ENCODE measurements at regions not wholly inside any gene's neighbourhood (a gene's known extent, or its start where the extent isn't known, plus 50 kb on each side); places are given as distances from the start of the nearest gene placed in this dataset.
"Not testable (repeated sequence)": the region's sequence is repeated elsewhere in the genome, so short reads cannot be mapped to it uniquely, and the experiment has no call there.

- Histone ChIP-seq H3K9ac (ENCODE audit: low read length) (no peak overlapping the region), H3K27ac (ENCODE audit: low read length) (no peak overlapping the region), H3K4me2 (ENCODE audit: low read depth, low read length, poor library complexity, severe bottlenecking) (no peak overlapping the region), H4K20me1 (ENCODE audit: insufficient read depth, low read depth, low read length) (no peaks in the 10 kb centered on the region), H3K4me3 (ENCODE audit: low read length) (no peak overlapping the region), H3K36me3 (ENCODE audit: insufficient read depth, low read length) (no peaks in the 10 kb centered on the region), H3K27me3 (ENCODE audit: low read length) (no peaks in the 10 kb centered on the region), H3K79me2 (ENCODE audit: low read length) (no peaks in the 10 kb centered on the region), H3K9me2 (replicated peaks; ENCODE audit: insufficient read depth, low read length) (no peaks in the 10 kb centered on the region), H2AFZ (ENCODE audit: low read length) (no peak overlapping the region), H3K9me3 (ENCODE audit: low read length) (no peaks in the 10 kb centered on the region), H3K4me1 (ENCODE audit: low read length) (no peaks in the 10 kb centered on the region)
- DNase-seq, result no peak
Measured at GRCh38 chr9:96107436-96107835, 194.5 kb downstream of the HSD17B3 start.

- Histone ChIP-seq H3K4me3 (ENCODE audit: low read length) (no peak overlapping the region), H3K4me2 (ENCODE audit: low read depth, low read length, poor library complexity, severe bottlenecking) (no peak overlapping the region), H4K20me1 (ENCODE audit: insufficient read depth, low read depth, low read length) (no peaks in the 10 kb centered on the region), H3K27me3 (ENCODE audit: low read length) (no peaks in the 10 kb centered on the region), H3K36me3 (ENCODE audit: insufficient read depth, low read length) (no peaks in the 10 kb centered on the region), H3K79me2 (ENCODE audit: low read length) (no peaks in the 10 kb centered on the region), H2AFZ (ENCODE audit: low read length) (no peak overlapping the region), H3K4me1 (ENCODE audit: low read length) (no peaks in the 10 kb centered on the region), H3K9me2 (replicated peaks; ENCODE audit: insufficient read depth, low read length) (no peaks in the 10 kb centered on the region), H3K27ac (ENCODE audit: low read length) (no peak overlapping the region), H3K9me3 (ENCODE audit: low read length) (no peaks in the 10 kb centered on the region), H3K9ac (ENCODE audit: low read length) (no peak overlapping the region)
- DNase-seq, result no peak
Measured at GRCh38 chr9:96100385-96101300, 201.3 kb downstream of the HSD17B3 start.

- not testable (repeated sequence) for H3K9me3 ChIP-seq (ENCODE audit: low read length); H3K4me3 ChIP-seq (ENCODE audit: low read length); H3K4me2 ChIP-seq (ENCODE audit: low read depth, low read length, poor library complexity, severe bottlenecking); H3K4me1 ChIP-seq (ENCODE audit: low read length); H4K20me1 ChIP-seq (ENCODE audit: insufficient read depth, low read depth, low read length); H3K9ac ChIP-seq (ENCODE audit: low read length); H3K79me2 ChIP-seq (ENCODE audit: low read length); H3K27me3 ChIP-seq (ENCODE audit: low read length); H2AFZ ChIP-seq (ENCODE audit: low read length); H3K9me2 ChIP-seq (replicated peaks; ENCODE audit: insufficient read depth, low read length); DNase-seq; H3K27ac ChIP-seq (ENCODE audit: low read length); H3K36me3 ChIP-seq (ENCODE audit: insufficient read depth, low read length)
Measured at GRCh38 chr9:96090630-96091029, 211.3 kb downstream of the HSD17B3 start.

GRCh38 chr9:96089452-96090085, 212.4 kb downstream of the HSD17B3 start:
- H3K79me2 ChIP-seq (ENCODE audit: low read length), result no peaks in the 10 kb centered on the region
- no peaks in the 10 kb centered on the region for H4K20me1 ChIP-seq (ENCODE audit: insufficient read depth, low read depth, low read length)
- H2AFZ ChIP-seq (ENCODE audit: low read length), result no peak overlapping the region
- no peaks in the 10 kb centered on the region for H3K9me2 ChIP-seq (replicated peaks; ENCODE audit: insufficient read depth, low read length)
- no peaks in the 10 kb centered on the region for H3K9me3 ChIP-seq (ENCODE audit: low read length)
- no peak overlapping the region for H3K27ac ChIP-seq (ENCODE audit: low read length)
- no peak for DNase-seq
- H3K36me3 ChIP-seq (ENCODE audit: insufficient read depth, low read length), result no peaks in the 10 kb centered on the region
- no peak overlapping the region for H3K4me3 ChIP-seq (ENCODE audit: low read length)
- H3K4me2 ChIP-seq (ENCODE audit: low read depth, low read length, poor library complexity, severe bottlenecking), result no peak overlapping the region
- H3K4me1 ChIP-seq (ENCODE audit: low read length), result no peaks in the 10 kb centered on the region
- H3K9ac ChIP-seq (ENCODE audit: low read length), result no peak overlapping the region
- H3K27me3 ChIP-seq (ENCODE audit: low read length), result no peaks in the 10 kb centered on the region

- H3K4me1 ChIP-seq (ENCODE audit: low read length), result no peaks in the 10 kb centered on the region
- no peak overlapping the region for H3K9ac ChIP-seq (ENCODE audit: low read length)
Measured at GRCh38 chr9:96088510-96088909, 213.0 kb downstream of the ERCC6L2 start.

GRCh38 chr9:96087669-96088299, 212.3 kb downstream of the ERCC6L2 start:
- Histone ChIP-seq H4K20me1 (ENCODE audit: insufficient read depth, low read depth, low read length) (no peaks in the 10 kb centered on the region), H3K4me3 (ENCODE audit: low read length) (no peak overlapping the region), H3K4me2 (ENCODE audit: low read depth, low read length, poor library complexity, severe bottlenecking) (no peak overlapping the region), H3K9me2 (replicated peaks; ENCODE audit: insufficient read depth, low read length) (no peaks in the 10 kb centered on the region), H3K36me3 (ENCODE audit: insufficient read depth, low read length) (no peaks in the 10 kb centered on the region), H3K4me1 (ENCODE audit: low read length) (no peaks in the 10 kb centered on the region), H3K9ac (ENCODE audit: low read length) (no peak overlapping the region), H2AFZ (ENCODE audit: low read length) (no peak overlapping the region), H3K9me3 (ENCODE audit: low read length) (no peaks in the 10 kb centered on the region), H3K27me3 (ENCODE audit: low read length) (no peaks in the 10 kb centered on the region), H3K27ac (ENCODE audit: low read length) (no peak overlapping the region), H3K79me2 (ENCODE audit: low read length) (no peaks in the 10 kb centered on the region)
- DNase-seq, result no peak

More at GRCh38 chr9:96088510-96088909, 213.0 kb downstream of the ERCC6L2 start:
- H3K4me3 ChIP-seq (ENCODE audit: low read length), result no peak overlapping the region
- no peaks in the 10 kb centered on the region for H3K9me3 ChIP-seq (ENCODE audit: low read length)
- H3K36me3 ChIP-seq (ENCODE audit: insufficient read depth, low read length), result no peaks in the 10 kb centered on the region
- no peaks in the 10 kb centered on the region for H3K79me2 ChIP-seq (ENCODE audit: low read length)
- no peak for DNase-seq
- H3K27ac ChIP-seq (ENCODE audit: low read length), result no peak overlapping the region
- H3K9me2 ChIP-seq (replicated peaks; ENCODE audit: insufficient read depth, low read length), result no peaks in the 10 kb centered on the region
- H3K4me2 ChIP-seq (ENCODE audit: low read depth, low read length, poor library complexity, severe bottlenecking), result no peak overlapping the region
- H3K27me3 ChIP-seq (ENCODE audit: low read length), result no peaks in the 10 kb centered on the region
- H2AFZ ChIP-seq (ENCODE audit: low read length), result no peak overlapping the region
- no peaks in the 10 kb centered on the region for H4K20me1 ChIP-seq (ENCODE audit: insufficient read depth, low read depth, low read length)

GRCh38 chr9:96086936-96087571, 211.6 kb downstream of the ERCC6L2 start:
- H3K36me3 ChIP-seq (ENCODE audit: insufficient read depth, low read length), result no peaks in the 10 kb centered on the region
- no peak overlapping the region for H2AFZ ChIP-seq (ENCODE audit: low read length)
- H3K4me2 ChIP-seq (ENCODE audit: low read depth, low read length, poor library complexity, severe bottlenecking), result no peak overlapping the region
- no peaks in the 10 kb centered on the region for H3K27me3 ChIP-seq (ENCODE audit: low read length)
- no peaks in the 10 kb centered on the region for H3K9me3 ChIP-seq (ENCODE audit: low read length)
- H3K9me2 ChIP-seq (replicated peaks; ENCODE audit: insufficient read depth, low read length), result no peaks in the 10 kb centered on the region
- H3K9ac ChIP-seq (ENCODE audit: low read length), result no peak overlapping the region
- H3K4me1 ChIP-seq (ENCODE audit: low read length), result no peaks in the 10 kb centered on the region
- no peak overlapping the region for H3K4me3 ChIP-seq (ENCODE audit: low read length)
- H3K79me2 ChIP-seq (ENCODE audit: low read length), result no peaks in the 10 kb centered on the region
- H3K27ac ChIP-seq (ENCODE audit: low read length), result no peak overlapping the region
- no peak for DNase-seq
- H4K20me1 ChIP-seq (ENCODE audit: insufficient read depth, low read depth, low read length), result no peaks in the 10 kb centered on the region

All from Karpas-422 (cell line).